IPS-18a (cell line): ENCODE measurements at regions not wholly inside any gene's neighbourhood (a gene's known extent, or its start where the extent isn't known, plus 50 kb on each side); places are given as distances from the start of the nearest gene placed in this dataset.
"Not testable (repeated sequence)": the region's sequence is repeated elsewhere in the genome, so short reads cannot be mapped to it uniquely, and the experiment has no call there.

ENCODE experiments used
- H3K27ac ChIP-seq: one replicate; pipeline ENCODE4 v1.5.1; 2013; ENCODE audit warnings: low read length
- H3K27me3 ChIP-seq: one replicate; pipeline ENCODE4 v1.6.1; 2013; ENCODE audit warnings: mild to moderate bottlenecking, low read length; ENCODE audit not compliant: control insufficient read depth, insufficient read depth
- H3K36me3 ChIP-seq: one replicate; pipeline ENCODE4 v1.6.1; 2013; ENCODE audit warnings: low read depth, low read length; ENCODE audit not compliant: control insufficient read depth
- H3K4me1 ChIP-seq: one replicate; pipeline ENCODE4 v1.6.1; 2013; ENCODE audit warnings: low read depth, low read length; ENCODE audit not compliant: control insufficient read depth
- H3K4me3 ChIP-seq: one replicate; pipeline ENCODE4 v1.5.1; 2013; ENCODE audit warnings: low read length
- H3K9ac ChIP-seq: one replicate; pipeline ENCODE4 v1.6.1; 2013; ENCODE audit warnings: mild to moderate bottlenecking, low read length, moderate library complexity
- H3K9me3 ChIP-seq: one replicate; pipeline ENCODE4 v1.6.1; 2013; ENCODE audit warnings: low read depth, low read length; ENCODE audit not compliant: control insufficient read depth

- Histone ChIP-seq H3K27ac (no peak overlapping the region), H3K4me1 (no peaks in the 10 kb centered on the region), H3K36me3 (no peaks in the 10 kb centered on the region), H3K27me3 (no peaks in the 10 kb centered on the region), H3K4me3 (no peak overlapping the region), H3K9ac (no peak overlapping the region), H3K9me3 (no peaks in the 10 kb centered on the region)
Observed at GRCh38 chr13:110820322-110820721, 94.5 kb downstream of the ANKRD10 start.

GRCh38 chr13:110821837-110822668, 92.8 kb downstream of the ANKRD10 start:
- not testable (repeated sequence) for H3K36me3 ChIP-seq, H3K27ac ChIP-seq, H3K27me3 ChIP-seq, H3K9me3 ChIP-seq, H3K9ac ChIP-seq, H3K4me1 ChIP-seq, H3K4me3 ChIP-seq

GRCh38 chr13:110822669-110822945, 92.3 kb downstream of the ANKRD10 start:
- H3K4me1 ChIP-seq, result no peaks in the 10 kb centered on the region
- H3K27ac ChIP-seq, result no peak overlapping the region
- no peaks in the 10 kb centered on the region for H3K9me3 ChIP-seq
- no peaks in the 10 kb centered on the region for H3K27me3 ChIP-seq
- no peaks in the 10 kb centered on the region for H3K36me3 ChIP-seq
- no peak overlapping the region for H3K4me3 ChIP-seq
- no peak overlapping the region for H3K9ac ChIP-seq

GRCh38 chr13:110824702-110825300, 90.1 kb downstream of the ANKRD10 start:
- no peak overlapping the region for H3K4me3 ChIP-seq
- no peak overlapping the region for H3K27ac ChIP-seq
- H3K9me3 ChIP-seq, result no peaks in the 10 kb centered on the region
- H3K4me1 ChIP-seq, result no peaks in the 10 kb centered on the region
- no peak overlapping the region for H3K9ac ChIP-seq
- no peaks in the 10 kb centered on the region for H3K36me3 ChIP-seq
- no peaks in the 10 kb centered on the region for H3K27me3 ChIP-seq

GRCh38 chr13:110825516-110825915, 89.4 kb downstream of the ANKRD10 start:
- Histone ChIP-seq H3K4me1 (no peaks in the 10 kb centered on the region), H3K9ac (no peak overlapping the region)

GRCh38 chr13:110826101-110826500, 88.8 kb downstream of the ANKRD10 start:
- Histone ChIP-seq H3K9ac (no peak overlapping the region), H3K4me1 (no peaks in the 10 kb centered on the region), H3K4me3 (no peak overlapping the region), H3K27ac (no peak overlapping the region), H3K36me3 (no peaks in the 10 kb centered on the region), H3K9me3 (no peaks in the 10 kb centered on the region), H3K27me3 (no peaks in the 10 kb centered on the region)

More at GRCh38 chr13:110825516-110825915, 89.4 kb downstream of the ANKRD10 start:
- no peak overlapping the region for H3K4me3 ChIP-seq
- H3K27ac ChIP-seq, result no peak overlapping the region
- H3K27me3 ChIP-seq, result no peaks in the 10 kb centered on the region
- no peaks in the 10 kb centered on the region for H3K9me3 ChIP-seq
- H3K36me3 ChIP-seq, result no peaks in the 10 kb centered on the region

- no peak overlapping the region for H3K4me3 ChIP-seq
- H3K9me3 ChIP-seq, result no peaks in the 10 kb centered on the region
- H3K4me1 ChIP-seq, result no peaks in the 10 kb centered on the region
- H3K36me3 ChIP-seq, result no peaks in the 10 kb centered on the region
- H3K27me3 ChIP-seq, result no peaks in the 10 kb centered on the region
- no peak overlapping the region for H3K27ac ChIP-seq
- no peak overlapping the region for H3K9ac ChIP-seq
Observed at GRCh38 chr13:110826861-110827672, 87.8 kb downstream of the ANKRD10 start.
